Bronchial epithelial cell (primary cell): ENCODE measurements at regions not wholly inside any gene's neighbourhood (a gene's known extent, or its start where the extent isn't known, plus 50 kb on each side); places are given as distances from the start of the nearest gene placed in this dataset.
"Not testable (repeated sequence)": the region's sequence is repeated elsewhere in the genome, so short reads cannot be mapped to it uniquely, and the experiment has no call there.

Source experiments
- DNase-seq: peaks from one replicate; pipeline ENCODE4 v3.0.0-alpha.2; 2010; ENCODE audit warnings: low read depth
- FAIRE-seq: peaks from 2 replicates; lab custom pipeline; 2011; peaks lifted over from hg19 to GRCh38; lab: Jason Lieb, UNC
- H3K27me3 ChIP-seq: 2 replicates; pipeline ENCODE4 v1.5.1; 2011; ENCODE audit warnings: low read length; ENCODE audit not compliant: control insufficient read depth, insufficient read depth
- H3K36me3 ChIP-seq: 2 replicates; pipeline ENCODE4 v1.5.1; 2011; ENCODE audit warnings: low read length; ENCODE audit not compliant: control insufficient read depth, insufficient read depth
- H3K4me3 ChIP-seq: 2 replicates; pipeline ENCODE4 v1.5.1; 2011; ENCODE audit warnings: mild to moderate bottlenecking, low read depth, low read length, control low read depth
- TF ChIP-seq, protein P1 (sequence below): IDR thresholded peaks from 2 replicates; pipeline ENCODE4 v1.5.1; 2011; ENCODE audit warnings: mild to moderate bottlenecking, moderate library complexity, low read length, control low read depth, inconsistent platforms; ENCODE audit not compliant: insufficient read depth, severe bottlenecking

GRCh38 chr20:18876394-18876793, 62.8 kb downstream of the SCP2D1 start:
- H3K36me3 ChIP-seq, H3K4me3 ChIP-seq, DNase-seq, FAIRE-seq, H3K27me3 ChIP-seq: not testable (repeated sequence)

DNA sequence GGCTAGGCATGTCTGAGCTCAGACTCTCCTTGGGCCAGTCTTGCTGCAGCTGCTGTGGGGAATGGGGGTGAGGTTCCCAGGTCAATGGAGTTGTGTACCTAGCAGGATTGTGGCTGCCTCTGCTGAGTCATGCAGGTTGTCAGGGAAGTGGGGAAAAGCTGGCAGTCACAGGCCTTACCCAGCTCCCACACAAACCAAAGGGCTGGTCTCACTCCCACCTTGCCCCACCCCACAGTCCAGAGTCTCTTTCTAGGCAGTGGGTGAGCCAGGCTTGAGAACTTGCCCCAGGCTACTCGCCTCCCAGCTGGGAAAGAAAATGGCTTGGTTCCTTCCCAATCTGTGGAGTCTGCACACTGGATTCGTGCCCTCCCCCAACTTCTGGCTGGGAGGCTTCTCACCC, 65.7 kb downstream of the SCP2D1 start:
- Histone ChIP-seq H3K27me3 (no peaks in the 10 kb centered on the region), H3K36me3 (no peaks in the 10 kb centered on the region), H3K4me3 (no peak overlapping the region)
- peak; percentile 86 for DNase-seq
- TF ChIP-seq, protein P1, sequence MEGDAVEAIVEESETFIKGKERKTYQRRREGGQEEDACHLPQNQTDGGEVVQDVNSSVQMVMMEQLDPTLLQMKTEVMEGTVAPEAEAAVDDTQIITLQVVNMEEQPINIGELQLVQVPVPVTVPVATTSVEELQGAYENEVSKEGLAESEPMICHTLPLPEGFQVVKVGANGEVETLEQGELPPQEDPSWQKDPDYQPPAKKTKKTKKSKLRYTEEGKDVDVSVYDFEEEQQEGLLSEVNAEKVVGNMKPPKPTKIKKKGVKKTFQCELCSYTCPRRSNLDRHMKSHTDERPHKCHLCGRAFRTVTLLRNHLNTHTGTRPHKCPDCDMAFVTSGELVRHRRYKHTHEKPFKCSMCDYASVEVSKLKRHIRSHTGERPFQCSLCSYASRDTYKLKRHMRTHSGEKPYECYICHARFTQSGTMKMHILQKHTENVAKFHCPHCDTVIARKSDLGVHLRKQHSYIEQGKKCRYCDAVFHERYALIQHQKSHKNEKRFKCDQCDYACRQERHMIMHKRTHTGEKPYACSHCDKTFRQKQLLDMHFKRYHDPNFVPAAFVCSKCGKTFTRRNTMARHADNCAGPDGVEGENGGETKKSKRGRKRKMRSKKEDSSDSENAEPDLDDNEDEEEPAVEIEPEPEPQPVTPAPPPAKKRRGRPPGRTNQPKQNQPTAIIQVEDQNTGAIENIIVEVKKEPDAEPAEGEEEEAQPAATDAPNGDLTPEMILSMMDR = no peak
- no peak for FAIRE-seq

DNA sequence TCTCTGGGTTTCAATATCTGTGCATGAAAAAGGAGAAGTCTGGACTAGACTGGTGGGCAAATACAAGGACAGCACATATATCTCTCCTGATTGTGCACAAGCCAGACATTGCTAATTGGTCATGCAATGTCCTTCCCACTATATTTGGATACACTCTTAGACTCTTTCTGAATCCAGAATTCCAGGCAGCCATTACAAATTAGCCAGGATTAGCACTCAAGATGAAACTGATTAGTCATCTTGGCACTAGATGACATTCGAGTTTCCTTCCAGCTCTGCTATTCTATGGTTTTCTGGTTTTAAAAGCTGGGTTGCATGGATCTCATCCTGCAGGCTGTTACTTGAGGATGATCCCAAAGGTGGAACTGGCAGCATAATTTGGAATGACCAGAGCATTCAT, 73.2 kb downstream of the SCP2D1 start:
- Histone ChIP-seq H3K4me3 (no peak overlapping the region), H3K36me3 (no peaks in the 10 kb centered on the region), H3K27me3 (no peaks in the 10 kb centered on the region)
- TF ChIP-seq, protein P1 = no peak
- FAIRE-seq (no peak), DNase-seq (peak; percentile 29)

DNA sequence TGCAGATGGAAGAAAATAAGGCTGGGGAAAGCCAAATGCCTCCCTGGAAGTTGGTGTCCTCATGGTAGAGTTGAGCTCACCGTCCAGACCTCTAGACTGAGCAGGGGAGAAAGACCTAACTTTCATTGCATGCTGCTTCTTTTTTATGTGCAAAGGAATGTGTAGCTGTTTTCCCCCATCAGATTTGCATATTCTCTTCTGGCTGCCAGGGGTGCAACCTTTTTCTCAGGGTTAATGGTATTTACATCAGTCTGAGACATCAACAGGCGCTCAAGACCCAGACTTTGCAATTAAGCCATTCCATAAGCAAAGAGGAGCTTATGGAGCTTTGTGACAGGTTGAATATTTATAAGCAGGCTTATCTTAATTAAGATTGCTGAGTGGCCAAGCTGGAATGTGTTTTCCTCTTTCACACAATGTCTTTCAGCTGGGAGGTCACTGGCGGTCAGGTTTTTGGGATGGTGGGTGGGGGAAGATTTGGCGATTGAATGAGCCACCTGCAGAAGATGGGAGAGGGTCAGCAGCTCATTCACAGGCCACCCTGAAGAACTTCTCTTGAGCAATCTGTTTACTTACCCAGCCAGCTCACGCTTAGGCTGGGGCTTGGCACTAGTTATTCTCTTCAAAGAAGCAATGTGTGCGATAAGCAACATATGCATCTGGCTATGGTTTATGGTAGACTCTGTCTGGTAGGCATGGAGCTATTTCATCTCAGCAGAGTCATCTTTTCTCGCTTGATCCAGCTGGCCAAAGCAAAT, 88.6 kb downstream of the SCP2D1 start:
- TF ChIP-seq, protein P1 = no peak
- FAIRE-seq (no peak), DNase-seq (peak; percentile 13)
- H3K4me3 ChIP-seq = no peak overlapping the region
- no peaks in the 10 kb centered on the region for H3K36me3 ChIP-seq
- no peaks in the 10 kb centered on the region for H3K27me3 ChIP-seq

DNA sequence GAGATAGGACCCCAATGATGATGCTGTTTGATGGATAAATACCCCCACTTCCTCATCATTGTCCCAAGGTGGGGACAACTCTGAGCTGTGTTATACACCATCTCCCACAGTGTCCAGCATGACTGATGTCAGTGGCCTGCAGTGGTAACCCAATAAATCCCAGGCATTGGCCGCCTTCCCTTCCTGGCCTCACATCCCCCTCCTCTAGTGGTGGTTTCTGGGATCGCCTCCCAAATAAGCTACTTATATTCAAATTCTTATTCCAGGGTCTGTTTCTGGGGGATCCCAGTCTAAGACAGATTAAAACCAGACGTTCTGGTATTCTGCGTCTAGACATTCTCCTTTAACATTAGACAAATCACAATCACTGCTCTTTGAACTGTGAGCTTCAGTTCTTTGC, 90.6 kb downstream of the SCP2D1 start:
- TF ChIP-seq, protein P1 = no peak

GRCh38 chr20:18904624-18905023, 91.0 kb downstream of the SCP2D1 start:
- DNase-seq (no peak), FAIRE-seq (peak; percentile 40)
- H3K27me3 ChIP-seq = no peaks in the 10 kb centered on the region
- no peak overlapping the region for H3K4me3 ChIP-seq
- no peaks in the 10 kb centered on the region for H3K36me3 ChIP-seq
- TF ChIP-seq, protein P1 = peak; percentile 52

More for the DNA sequence above, 90.6 kb downstream of the SCP2D1 start:
- no peak overlapping the region for H3K4me3 ChIP-seq
- H3K36me3 ChIP-seq = no peaks in the 10 kb centered on the region
- no peak for DNase-seq
- FAIRE-seq = no peak
- no peaks in the 10 kb centered on the region for H3K27me3 ChIP-seq
